ENCODE measurements at regions not wholly inside any gene's neighbourhood (a gene's known extent, or its start where the extent isn't known, plus 50 kb on each side); places are given as distances from the start of the nearest gene placed in this dataset.

GRCh38 chr14:89078021-89078795 is 253.8 kb downstream of the TTC8 start:
- H3K9me3 ChIP-seq (replicated peaks; ENCODE audit: control insufficient read depth, insufficient read depth, low read length), result no peaks in the 10 kb centered on the region; the same call in 2 of the 3 replicates
- no peak overlapping the region for H3K4me3 ChIP-seq
- whole genome bisulfite sequencing (ENCODE audit: insufficient coverage, insufficient replicate concordance, low lambda C conversion rate, missing lambda C conversion rate), result 53% methylated on average over 16 of the region's 16 CpGs
- ChIA-PET CTCF (interaction anchor here (1.3 kb wide), 1 partner anchor 9 kb away, joined by 4 read pairs; no protein-coding TSS in a partner anchor), POLR2A (no interaction called here), SMC1A (ENCODE audit: uncharacterized antibody, unreplicated experiment) (no interaction called here), RAD21 (ENCODE audit: unreplicated experiment) (no interaction called here)
- no peaks in the 10 kb centered on the region for H3K79me2 ChIP-seq (ENCODE audit: control insufficient read depth, insufficient read depth, low read length)
- no peak overlapping the region for H2AFZ ChIP-seq (ENCODE audit: control insufficient read depth, low read depth, low read length)
- ATAC-seq, result no peak
- in situ Hi-C loops (cut with MboI), result no loop called here
- H3K36me3 ChIP-seq (ENCODE audit: control insufficient read depth in 2 of 2, insufficient read depth in 2 of 2, low read length in 1 of 2), result no peaks in the 10 kb centered on the region
- no peaks in the 10 kb centered on the region; a peak in 1 of 4 replicates for H3K27me3 ChIP-seq (replicated peaks in 1 of 2; ENCODE audit: control insufficient read depth in 2 of 2, insufficient read depth in 2 of 2, low read length in 1 of 2)
- no peaks in the 10 kb centered on the region for H4K20me1 ChIP-seq (ENCODE audit: control insufficient read depth, insufficient read depth)
- intact Hi-C loops (cut with micrococcal nuclease; ENCODE audit: unreplicated experiment), result no loop called here
- BruUV-seq (replicated peaks), result no TSS peak
- no peak for FAIRE-seq
- no peak overlapping the region for H3K4me2 ChIP-seq (ENCODE audit: control insufficient read depth, insufficient read depth)
- DNase-seq (ENCODE audit: low read depth, low spot score), result no peak
- H3K4me1 ChIP-seq (ENCODE audit: control insufficient read depth, insufficient read depth, low read length), result no peaks in the 10 kb centered on the region
- TF ChIP-seq GABPA (IDR thresholded peaks at IDR 0.05; ENCODE audit: low read depth) (no peak), ZBTB11 (CRISPR knock-in tag; IDR thresholded peaks at IDR 0.05) (no peak), ZNF274 (IDR thresholded peaks at IDR 0.05; ENCODE audit: insufficient read depth, insufficient read length) (no peak), SREBF1 (IDR thresholded peaks at IDR 0.05; ENCODE audit: low read length) (no peak), ASH2L (IDR thresholded peaks at IDR 0.05; ENCODE audit: borderline replicate concordance, low read depth) (no peak), BCL11A (IDR thresholded peaks at IDR 0.05; ENCODE audit: low read depth, low read length) (no peak), CHD2 (IDR thresholded peaks at IDR 0.05; ENCODE audit: borderline replicate concordance, low read depth, low read length) (no peak), JUND (IDR thresholded peaks at IDR 0.05; ENCODE audit: low read depth, low read length) (no peak), MYB (IDR thresholded peaks at IDR 0.05; ENCODE audit: borderline replicate concordance, low read depth, low read length) (no peak), POU2F2 (IDR thresholded peaks at IDR 0.05; ENCODE audit: borderline replicate concordance, low read depth, low read length) (no peak), SRF (IDR thresholded peaks at IDR 0.05; ENCODE audit: low read depth in 2 of 2, low read length in 2 of 2) (no peak), POLR2AphosphoS5 (IDR thresholded peaks at IDR 0.05; ENCODE audit: low read length) (no peak), ATF7 (IDR thresholded peaks at IDR 0.05; ENCODE audit: low read depth) (no peak), GATAD2B (conservative IDR thresholded peaks at IDR 0.05; ENCODE audit: low read depth) (no peak), MTA3 (IDR thresholded peaks at IDR 0.05; ENCODE audit: borderline replicate concordance, low read length) (no peak), SMC3 (IDR thresholded peaks at IDR 0.05; ENCODE audit: borderline replicate concordance, low read length) (no peak)
- no peak overlapping the region for H3K27ac ChIP-seq (ENCODE audit: control insufficient read depth, insufficient read depth)
- H3K9ac ChIP-seq (ENCODE audit: control insufficient read depth, insufficient read depth, low read length), result no peak overlapping the region
